Mammary epithelial cell (primary cell): ENCODE measurements at regions not wholly inside any gene's neighbourhood (a gene's known extent, or its start where the extent isn't known, plus 50 kb on each side); places are given as distances from the start of the nearest gene placed in this dataset.

Experiments used
- CTCF ChIP-seq, 2 donors: IDR thresholded peaks in 1 of 2; conservative IDR thresholded peaks in 1 of 2; 2 replicates each; pipeline ENCODE4 v1.5.1; 2011 to 2012; ENCODE audit warnings: inconsistent platforms in 2 of 2, low read length in 2 of 2, mild to moderate bottlenecking in 2 of 2, control low read depth in 1 of 2, low read depth in 1 of 2; ENCODE audit not compliant: insufficient read depth in 1 of 2; ENCODE audit errors: extremely low read depth in 1 of 2
- EZH2 ChIP-seq: IDR thresholded peaks from 2 replicates; pipeline ENCODE4 v1.6.1; 2012; ENCODE audit warnings: low read length, inconsistent platforms, borderline replicate concordance

DNA sequence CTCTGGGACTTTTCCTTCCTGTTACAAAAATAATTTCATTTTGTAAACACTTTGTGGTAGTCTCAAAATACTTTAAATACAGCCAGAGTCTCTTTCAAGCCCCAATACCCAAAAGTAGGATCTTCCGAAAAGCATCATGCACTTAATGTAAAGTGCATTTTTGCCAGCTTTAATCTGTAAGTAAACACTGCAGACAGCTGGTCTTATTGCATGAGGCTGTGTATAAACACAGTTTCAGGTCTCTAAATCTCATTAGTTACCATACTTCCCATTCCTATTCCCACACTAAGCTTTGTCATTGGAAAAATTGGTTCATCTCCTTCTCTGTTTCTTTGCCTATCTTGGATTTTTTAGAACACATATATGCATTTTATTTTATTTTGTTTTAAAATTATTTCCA lies 87.6 kb upstream of the GNAI1 start:
- TF ChIP-seq CTCF (conservative IDR thresholded peaks at IDR 0.05 in 1 of 2, IDR thresholded peaks at IDR 0.05 in 1 of 2; ENCODE audit: extremely low read depth in 1 of 2, insufficient read depth in 1 of 2, low read depth in 1 of 2, low read length in 2 of 2) (no peak), EZH2 (no peak)
